Neuronal stem cell (in vitro differentiated cells): ENCODE measurements at regions not wholly inside any gene's neighbourhood (a gene's known extent, or its start where the extent isn't known, plus 50 kb on each side); places are given as distances from the start of the nearest gene placed in this dataset.

Experiments
- DNase-seq: peaks from one replicate; pipeline ENCODE4 v3.0.0-alpha.2; 2013; ENCODE audit warnings: low spot score
- H2AFZ ChIP-seq: one replicate; pipeline ENCODE4 v1.6.1; 2013; ENCODE audit warnings: mild to moderate bottlenecking, low read length, inconsistent platforms
- H2AK5ac ChIP-seq: 2 replicates; pipeline ENCODE4 v1.6.1; 2013; ENCODE audit warnings: low read depth, mild to moderate bottlenecking, inconsistent platforms, low read length, moderate library complexity, mixed read lengths
- H2BK120ac ChIP-seq: 2 replicates; pipeline ENCODE4 v1.6.1; 2013; ENCODE audit warnings: low read depth, mild to moderate bottlenecking, inconsistent platforms, low read length, moderate library complexity, mixed read lengths
- H2BK12ac ChIP-seq: one replicate; pipeline ENCODE4 v1.6.1; 2013; ENCODE audit warnings: low read length, inconsistent platforms
- H2BK15ac ChIP-seq: 2 replicates; pipeline ENCODE4 v1.6.1; 2013; ENCODE audit warnings: mild to moderate bottlenecking, low read length, inconsistent platforms, mixed read lengths
- H2BK5ac ChIP-seq: one replicate; pipeline ENCODE4 v1.6.1; 2013; ENCODE audit warnings: inconsistent platforms, mild to moderate bottlenecking, low read length, moderate library complexity
- H3K14ac ChIP-seq: one replicate; pipeline ENCODE4 v1.6.1; 2013; ENCODE audit warnings: low read length, inconsistent platforms
- H3K18ac ChIP-seq: 2 replicates; pipeline ENCODE4 v1.6.1; 2013; ENCODE audit warnings: low read length, inconsistent platforms
- H3K23ac ChIP-seq: 2 replicates; pipeline ENCODE4 v1.6.1; 2013; ENCODE audit warnings: low read depth, mild to moderate bottlenecking, mixed read lengths, low read length, inconsistent platforms; ENCODE audit not compliant: poor library complexity
- H3K27ac ChIP-seq: replicated peaks from 3 replicates; pipeline ENCODE4 v1.5.1; 2013; ENCODE audit warnings: low read length, inconsistent platforms
- H3K27me3 ChIP-seq, 3 experiments: 2 replicates each; pipeline ENCODE4 v1.6.1; 2013; ENCODE audit warnings: low read length in 3 of 3, mild to moderate bottlenecking in 2 of 3, inconsistent platforms in 1 of 3, low read depth in 1 of 3, mixed read lengths in 1 of 3, moderate library complexity in 1 of 3; ENCODE audit not compliant: control insufficient read depth in 3 of 3, insufficient read depth in 3 of 3
- H3K36me3 ChIP-seq, 2 donors: replicated peaks in 1 of 2; 2 replicates each; pipeline ENCODE4 v1.6.1; 2013; ENCODE audit warnings: low read length in 2 of 2; ENCODE audit not compliant: control insufficient read depth in 2 of 2, insufficient read depth in 2 of 2
- H3K4ac ChIP-seq: 2 replicates; pipeline ENCODE4 v1.6.1; 2013; ENCODE audit warnings: inconsistent platforms, mild to moderate bottlenecking, low read length, moderate library complexity
- H3K4me1 ChIP-seq, 2 donors: 1 replicate in 1 of 2; 2 replicates in 1 of 2; pipeline ENCODE4 v1.6.1; 2013; ENCODE audit warnings: low read length in 2 of 2, low read depth in 1 of 2; ENCODE audit not compliant: control insufficient read depth in 2 of 2, insufficient read depth in 1 of 2
- H3K4me2 ChIP-seq: one replicate; pipeline ENCODE4 v1.6.1; 2013; ENCODE audit warnings: mild to moderate bottlenecking, low read length, inconsistent platforms; ENCODE audit not compliant: insufficient read depth, poor library complexity, severe bottlenecking
- H3K4me3 ChIP-seq, 2 donors: 2 replicates each; pipeline ENCODE4 v1.5.1; 2013; ENCODE audit warnings: low read length in 2 of 2, mild to moderate bottlenecking in 2 of 2, inconsistent platforms in 1 of 2, moderate library complexity in 1 of 2
- H3K79me1 ChIP-seq: one replicate; pipeline ENCODE4 v1.6.1; 2013; ENCODE audit warnings: low read depth, mild to moderate bottlenecking, inconsistent platforms, low read length, moderate library complexity
- H3K9ac ChIP-seq: one replicate; pipeline ENCODE4 v1.6.1; 2013; ENCODE audit warnings: mild to moderate bottlenecking, low read depth, low read length, inconsistent platforms; ENCODE audit not compliant: poor library complexity
- H3K9me3 ChIP-seq, 2 donors: replicated peaks in 1 of 2; 2 replicates each; pipeline versions ENCODE3 to v1.6.1; 2013; ENCODE audit warnings: low read length in 2 of 2, mild to moderate bottlenecking in 2 of 2, inconsistent platforms in 1 of 2, low read depth in 1 of 2, mixed read lengths in 1 of 2, moderate library complexity in 1 of 2; ENCODE audit not compliant: control insufficient read depth in 2 of 2, insufficient read depth in 1 of 2
- H4K8ac ChIP-seq: one replicate; pipeline ENCODE4 v1.6.1; 2013; ENCODE audit warnings: low read depth, mild to moderate bottlenecking, inconsistent platforms, low read length, moderate library complexity
- H4K91ac ChIP-seq: one replicate; pipeline ENCODE4 v1.6.1; 2013; ENCODE audit warnings: low read length, low read depth, mild to moderate bottlenecking, inconsistent platforms; ENCODE audit not compliant: poor library complexity
- WGBS, 2 donors: extraction: QIAGEN DNeasy Blood & Tissue Kit; methylation state at CpG; one replicate each; pipeline ENCODE4 v1.1.7; 2013; ENCODE audit warnings: missing lambda C conversion rate in 2 of 2, mixed read lengths in 1 of 2; ENCODE audit not compliant: insufficient read length in 2 of 2, insufficient replicate concordance in 1 of 2; ENCODE audit errors: extremely low coverage in 2 of 2; 5-methylcytosine and 5-hydroxymethylcytosine counted together

- Histone ChIP-seq H3K27ac (no peak overlapping the region), H4K8ac (no peak overlapping the region), H3K14ac (no peak overlapping the region), H2BK120ac (no peak overlapping the region), H2BK12ac (no peak overlapping the region), H3K79me1 (no peaks in the 10 kb centered on the region), H4K91ac (no peak overlapping the region), H3K4ac (no peak overlapping the region), H3K4me2 (no peak overlapping the region), H3K9me3 (no peaks in the 10 kb centered on the region), H3K27me3 (no peaks in the 10 kb centered on the region), H3K23ac (no peak overlapping the region), H2BK5ac (no peak overlapping the region), H2AFZ (no peak overlapping the region), H3K36me3 (no peaks in the 10 kb centered on the region), H3K4me1 (peaks cover 12 to 51% of the 10 kb centered on the region in 2 donors), H2AK5ac (no peak overlapping the region), H3K4me3 (no peak overlapping the region), H3K9ac (no peak overlapping the region), H2BK15ac (no peak overlapping the region), H3K18ac (no peak overlapping the region)
- no peak for DNase-seq
- WGBS, 2 donors = no CpG with 5 or more reads among the region's 3 CpGs
These were observed 75.8 kb downstream of the DAD1 start for GRCh38 chr14:22513066-22513812.

GRCh38 chr14:22512106-22512814 is 76.8 kb downstream of the DAD1 start:
- H3K23ac ChIP-seq = no peak overlapping the region
- peaks cover 8 to 41% of the 10 kb centered on the region in 2 donors for H3K4me1 ChIP-seq
- H2AK5ac ChIP-seq = no peak overlapping the region
- no peak overlapping the region for H2AFZ ChIP-seq
- H3K4me2 ChIP-seq = no peak overlapping the region
- H3K9me3 ChIP-seq = no peaks in the 10 kb centered on the region
- H3K4me3 ChIP-seq = no peak overlapping the region
- H2BK120ac ChIP-seq = no peak overlapping the region
- no peak overlapping the region for H3K27ac ChIP-seq
- no peak overlapping the region for H4K8ac ChIP-seq
- WGBS, 2 donors = no CpG with 5 or more reads among the region's 2 CpGs
- H2BK5ac ChIP-seq = no peak overlapping the region
- no peaks in the 10 kb centered on the region for H3K36me3 ChIP-seq
- H2BK15ac ChIP-seq = no peak overlapping the region
- no peak overlapping the region for H3K14ac ChIP-seq
- H3K79me1 ChIP-seq = no peaks in the 10 kb centered on the region
- H4K91ac ChIP-seq = no peak overlapping the region
- H3K9ac ChIP-seq = no peak overlapping the region
- H2BK12ac ChIP-seq = no peak overlapping the region
- no peak overlapping the region for H3K18ac ChIP-seq
- H3K27me3 ChIP-seq = no peaks in the 10 kb centered on the region
- no peak for DNase-seq
- no peak overlapping the region for H3K4ac ChIP-seq

DNA sequence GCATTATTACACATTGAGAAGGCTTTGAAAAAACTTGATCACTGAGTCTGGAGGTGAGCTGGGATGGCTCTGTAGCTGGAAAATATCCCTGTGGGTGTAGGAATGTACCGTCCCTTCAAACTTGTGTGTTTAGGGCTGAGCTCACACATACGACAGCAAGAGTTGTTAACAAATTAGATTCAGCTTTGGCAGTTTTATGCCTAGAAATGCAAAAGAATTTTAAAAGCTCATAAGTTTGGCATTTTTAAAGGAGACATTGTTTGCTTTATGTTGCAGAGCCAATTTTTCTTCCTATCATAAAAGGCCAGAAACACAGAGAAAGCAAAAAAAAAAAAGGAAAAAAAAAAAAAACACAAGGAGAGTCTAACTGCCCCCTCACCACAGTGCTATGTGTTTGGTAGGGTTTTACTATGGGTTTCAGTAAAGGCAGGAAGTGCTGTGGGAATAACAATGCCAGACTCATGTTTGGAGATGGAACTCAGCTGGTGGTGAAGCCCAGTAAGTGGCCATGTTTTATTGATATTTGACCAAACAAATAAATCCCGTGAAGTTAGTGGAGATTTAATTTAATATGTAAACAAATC is 78.4 kb downstream of the DAD1 start:
- no peak overlapping the region for H3K4me2 ChIP-seq
- no peak overlapping the region for H2AK5ac ChIP-seq
- no peak overlapping the region for H3K4ac ChIP-seq
- H3K4me3 ChIP-seq = no peak overlapping the region
- H3K27ac ChIP-seq = no peak overlapping the region
- H2BK5ac ChIP-seq = no peak overlapping the region
- H4K8ac ChIP-seq = no peak overlapping the region
- no peaks in the 10 kb centered on the region for H3K79me1 ChIP-seq
- no peak overlapping the region for H4K91ac ChIP-seq
- no peaks in the 10 kb centered on the region for H3K9me3 ChIP-seq
- H3K23ac ChIP-seq = no peak overlapping the region
- H3K18ac ChIP-seq = no peak overlapping the region
- H3K36me3 ChIP-seq = no peaks in the 10 kb centered on the region
- peaks cover 10 to 45% of the 10 kb centered on the region in 2 donors for H3K4me1 ChIP-seq
- no peak overlapping the region for H2BK120ac ChIP-seq
- H3K9ac ChIP-seq = no peak overlapping the region
- H3K27me3 ChIP-seq = no peaks in the 10 kb centered on the region
- no peak for DNase-seq
- H2AFZ ChIP-seq = peak overlapping the region; percentile 53
- H2BK12ac ChIP-seq = no peak overlapping the region
- no CpG with 5 or more reads among the region's 3 CpGs for WGBS, 2 donors
- no peak overlapping the region for H2BK15ac ChIP-seq
- no peak overlapping the region for H3K14ac ChIP-seq

- Histone ChIP-seq H3K9ac (no peak overlapping the region), H2AFZ (peak overlapping the region; percentile 53), H2BK15ac (no peak overlapping the region), H3K14ac (no peak overlapping the region), H2BK5ac (no peak overlapping the region), H2BK12ac (no peak overlapping the region), H3K4me3 (no peak overlapping the region), H3K9me3 (no peaks in the 10 kb centered on the region), H3K4ac (no peak overlapping the region), H4K91ac (no peak overlapping the region), H4K8ac (no peak overlapping the region), H2BK120ac (no peak overlapping the region), H3K27ac (no peak overlapping the region), H3K27me3 (no peaks in the 10 kb centered on the region), H3K36me3 (no peaks in the 10 kb centered on the region), H3K18ac (no peak overlapping the region), H3K79me1 (no peaks in the 10 kb centered on the region), H3K4me1 (peaks cover 10 to 44% of the 10 kb centered on the region in 2 donors), H3K23ac (no peak overlapping the region), H3K4me2 (no peak overlapping the region), H2AK5ac (no peak overlapping the region)
- no CpG with 5 or more reads among the region's 5 CpGs for WGBS, 2 donors
- no peak for DNase-seq
These were observed 79.2 kb downstream of the DAD1 start for GRCh38 chr14:22509751-22510300.
